ENCODE measurements at regions not wholly inside any gene's neighbourhood (a gene's known extent, or its start where the extent isn't known, plus 50 kb on each side); places are given as distances from the start of the nearest gene placed in this dataset.

DNA sequence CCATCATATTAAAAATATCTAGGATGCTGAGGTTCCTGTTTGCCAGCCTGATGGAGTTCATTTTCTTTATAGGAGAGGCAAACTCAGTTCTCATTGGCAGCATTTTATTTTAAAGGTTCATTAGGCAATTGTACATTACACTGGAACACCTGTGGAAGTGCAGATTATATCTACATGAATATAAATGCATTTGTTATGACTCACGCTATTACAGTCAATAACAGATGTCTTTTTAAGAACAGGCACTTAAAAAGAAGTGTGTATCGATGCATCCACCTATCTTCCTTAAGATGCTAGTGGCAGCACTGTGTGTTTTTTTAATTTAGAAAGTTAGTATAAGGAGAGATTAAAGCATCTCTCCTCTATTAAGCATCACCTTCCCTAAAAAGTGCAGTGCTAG is 276.5 kb downstream of the PRDM2 start:
- DNase-seq: no peak

DNA sequence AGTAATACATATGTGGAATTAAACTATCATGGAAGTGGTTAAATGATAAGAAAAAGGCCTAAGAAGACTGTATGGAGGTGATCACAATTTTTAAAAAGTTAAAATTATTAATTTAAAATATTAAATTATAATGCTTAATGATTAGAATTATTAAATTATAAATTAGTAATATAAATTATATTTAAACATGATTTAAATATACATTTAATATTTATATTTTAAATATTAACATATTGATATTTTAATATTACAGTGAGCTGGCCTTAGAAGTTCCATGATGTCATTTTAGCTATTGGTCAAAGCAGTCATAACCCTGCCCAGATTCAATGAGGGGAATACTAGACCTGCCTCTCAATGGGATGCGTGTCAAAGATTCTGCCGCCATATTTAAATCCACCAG is 281.2 kb downstream of the PRDM2 start:
- no peak for DNase-seq

- DNase-seq: no peak
Measured at GRCh38 chr1:13983393-13983792, 283.4 kb downstream of the PRDM2 start.

GRCh38 chr1:13990939-13991338 is 291.0 kb downstream of the PRDM2 start:
- DNase-seq: no peak

GRCh38 chr1:13992489-13993285 is 292.7 kb downstream of the PRDM2 start:
- DNase-seq: no peak

- no peak for DNase-seq
Measured at GRCh38 chr1:13994386-13994785, 294.4 kb downstream of the PRDM2 start.

DNA sequence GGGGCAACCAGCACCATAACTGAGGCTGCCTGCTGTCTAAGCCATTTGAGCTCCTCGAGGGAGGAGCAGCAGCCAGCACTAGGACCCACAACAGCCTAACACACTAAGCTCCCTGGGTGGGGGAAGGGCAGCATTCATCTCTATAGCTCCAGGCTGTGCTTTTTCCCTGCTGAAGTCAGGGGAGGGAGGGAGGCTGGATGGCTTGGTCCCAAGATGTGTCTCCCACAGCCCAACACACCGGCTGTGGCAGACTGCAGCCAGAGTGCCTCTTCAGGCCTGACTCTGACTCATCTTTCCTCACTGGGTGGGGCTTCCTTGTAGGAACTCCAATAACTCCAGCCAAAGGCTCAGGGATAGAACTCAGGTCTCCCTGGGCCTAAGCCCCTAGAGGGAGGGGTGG is 296.3 kb downstream of the PRDM2 start:
- DNase-seq: no peak

DNA sequence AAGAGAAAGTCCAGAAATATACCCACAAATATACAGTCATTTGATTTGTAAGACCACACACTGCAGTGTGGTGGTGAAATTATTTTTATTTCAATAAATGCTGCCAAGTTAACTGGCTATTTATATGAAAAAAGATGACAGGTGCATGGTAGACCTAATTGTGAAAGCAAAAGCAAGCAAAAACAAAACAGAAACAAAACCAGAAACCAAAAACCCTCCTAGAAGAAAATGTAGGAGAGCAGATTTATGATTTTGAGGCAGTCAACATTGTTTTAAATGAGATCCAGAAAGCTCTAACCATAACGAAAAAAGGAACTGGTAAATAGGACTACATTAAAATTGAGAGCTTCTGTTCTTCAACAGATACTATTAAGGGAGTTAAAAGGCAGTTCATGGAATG is 303.6 kb downstream of the PRDM2 start:
- no peak for DNase-seq

- DNase-seq: no peak
Measured at GRCh38 chr1:14009582-14009981, 309.6 kb downstream of the PRDM2 start.

GRCh38 chr1:14010476-14010875 is 310.5 kb downstream of the PRDM2 start:
- no peak for DNase-seq

DNA sequence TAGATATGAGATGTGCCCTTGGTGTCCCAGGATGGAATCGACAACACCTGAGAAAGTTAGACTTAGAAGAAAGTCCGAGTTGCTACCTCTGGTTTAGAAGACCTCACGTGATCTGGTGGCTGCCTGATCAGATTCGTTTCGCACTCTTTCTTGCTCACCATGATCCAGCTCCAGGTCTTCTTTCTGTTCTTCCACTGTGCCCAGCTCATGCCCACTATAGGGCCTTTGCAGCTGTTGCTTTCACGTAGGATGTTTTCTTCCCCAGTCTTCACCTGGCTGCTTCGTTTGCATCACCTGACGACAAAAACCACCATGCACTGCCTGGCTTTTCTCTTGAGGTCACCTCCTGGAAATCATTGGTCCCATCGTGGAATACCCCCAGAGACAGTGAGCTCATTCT is 311.1 kb downstream of the PRDM2 start:
- DNase-seq: no peak

- no peak for DNase-seq
Measured at GRCh38 chr1:14011888-14012287, 311.9 kb downstream of the PRDM2 start.

DNA sequence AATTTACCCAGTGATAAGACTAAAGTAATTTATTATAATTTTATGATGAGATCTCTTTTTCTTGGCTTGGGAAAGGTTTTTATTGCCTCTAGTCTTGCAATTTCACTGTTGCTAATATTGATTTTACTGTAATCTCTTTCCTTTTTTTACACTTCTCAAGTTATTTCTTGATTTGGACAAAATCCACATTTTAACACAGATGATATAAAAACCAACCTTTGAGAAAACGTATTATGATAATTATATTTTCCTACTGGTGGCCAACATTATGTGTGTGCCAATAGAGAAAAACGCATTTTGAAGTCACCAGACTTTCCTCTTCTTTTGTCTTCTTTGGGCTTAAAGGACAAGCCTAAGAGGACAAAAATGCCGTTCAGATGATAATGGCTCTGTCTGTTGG is 314.9 kb downstream of the PRDM2 start:
- no peak for DNase-seq

- no peak for DNase-seq
Measured at GRCh38 chr1:14015917-14016316, 315.9 kb downstream of the PRDM2 start.

- DNase-seq: no peak
Measured at GRCh38 chr1:14017531-14017961, 317.6 kb downstream of the PRDM2 start.

DNA sequence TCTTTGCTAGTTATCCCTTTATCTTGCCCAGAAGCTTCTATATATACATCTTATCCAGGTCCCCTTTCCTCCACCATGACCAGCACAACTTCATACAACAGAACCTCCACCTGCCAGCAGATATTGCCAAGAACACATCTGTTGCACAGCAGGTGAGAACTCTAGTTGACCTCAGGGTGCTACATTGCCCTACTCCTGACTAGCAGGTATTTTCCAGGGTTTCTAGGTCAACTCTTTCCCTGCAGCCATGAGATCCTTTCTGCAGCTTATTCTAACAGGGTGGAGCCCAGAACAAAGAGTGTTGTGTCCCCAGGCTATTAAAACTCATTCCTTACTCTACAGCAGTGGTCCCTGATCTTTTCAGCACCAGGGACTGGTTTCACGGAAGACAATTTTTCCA is 319.5 kb downstream of the PRDM2 start:
- no peak for DNase-seq

- DNase-seq: no peak
Measured at GRCh38 chr1:14020006-14020405, 320.0 kb downstream of the PRDM2 start.

- no peak for DNase-seq
Measured at GRCh38 chr1:14027099-14027498, 327.1 kb downstream of the PRDM2 start.

DNA sequence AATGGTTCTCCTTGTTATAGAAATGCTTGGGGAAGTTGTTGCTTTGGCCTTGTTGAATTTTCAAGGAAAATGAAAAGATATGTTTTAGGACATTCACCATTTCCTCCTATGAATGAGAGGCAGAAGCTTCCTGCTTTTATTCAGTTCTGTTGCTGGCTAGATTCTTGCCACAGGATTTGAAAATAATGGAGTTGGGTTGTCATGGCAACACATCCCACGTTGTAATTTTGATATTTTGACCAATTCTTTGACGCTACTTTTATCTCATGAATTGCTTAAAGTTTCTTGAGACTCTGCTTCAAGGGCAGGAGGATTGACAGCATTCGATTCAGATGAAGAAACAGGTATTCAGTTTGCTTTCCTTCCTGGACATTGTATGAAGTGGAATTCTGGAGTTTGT is 331.5 kb downstream of the PRDM2 start:
- no peak for DNase-seq

GRCh38 chr1:14034506-14034905 is 334.5 kb downstream of the PRDM2 start:
- DNase-seq: no peak

GRCh38 chr1:14037101-14037847 is 337.3 kb downstream of the PRDM2 start:
- DNase-seq: no peak

- no peak for DNase-seq
Measured at GRCh38 chr1:14039582-14040430, 339.8 kb downstream of the PRDM2 start.

GRCh38 chr1:14049965-14050364 is 350.0 kb downstream of the PRDM2 start:
- DNase-seq: no peak

Data from GF-D8 (cell line).